22Rv1 (cell line): ENCODE measurements at regions not wholly inside any gene's neighbourhood (a gene's known extent, or its start where the extent isn't known, plus 50 kb on each side); places are given as distances from the start of the nearest gene placed in this dataset.

Experiments
- H3K27ac ChIP-seq: fragments of 450-650 bp; 2 replicates; pipeline ENCODE4 v1.5.1; 2017
- CTCF ChIP-seq: fragments of 450-650 bp; IDR thresholded peaks from 2 replicates; pipeline ENCODE4 v1.5.1; 2017; ENCODE audit warnings: mild to moderate bottlenecking
- ZFX ChIP-seq: fragments of 450-650 bp; IDR thresholded peaks from 2 replicates; pipeline ENCODE4 v1.6.1; 2017; ENCODE audit warnings: antibody characterized with exemption, borderline replicate concordance

- no peak for TF ChIP-seq ZFX
- TF ChIP-seq CTCF, result no peak
- H3K27ac ChIP-seq, result no peak overlapping the region
Observed at GRCh38 chr13:104483631-104484030, 1417.4 kb upstream of the SLC10A2 start.

GRCh38 chr13:104477261-104477660, 1411.0 kb upstream of the SLC10A2 start:
- H3K27ac ChIP-seq, result no peak overlapping the region
- no peak for TF ChIP-seq ZFX
- no peak for TF ChIP-seq CTCF

- TF ChIP-seq ZFX, result no peak
- TF ChIP-seq CTCF, result no peak
- H3K27ac ChIP-seq, result no peak overlapping the region
Observed at GRCh38 chr13:104473936-104474335, 1407.7 kb upstream of the SLC10A2 start.

- no peak for TF ChIP-seq ZFX
- no peak for TF ChIP-seq CTCF
- no peak overlapping the region for H3K27ac ChIP-seq
Observed at GRCh38 chr13:104466016-104466415, 1399.8 kb upstream of the SLC10A2 start.

- no peak overlapping the region for H3K27ac ChIP-seq
- no peak for TF ChIP-seq ZFX
- TF ChIP-seq CTCF, result no peak
Observed at GRCh38 chr13:104461049-104461448, 1394.8 kb upstream of the SLC10A2 start.

GRCh38 chr13:104460554-104460953, 1394.3 kb upstream of the SLC10A2 start:
- no peak overlapping the region for H3K27ac ChIP-seq
- no peak for TF ChIP-seq ZFX
- TF ChIP-seq CTCF, result no peak

GRCh38 chr13:104450006-104450405, 1383.8 kb upstream of the SLC10A2 start:
- TF ChIP-seq ZFX (no peak), CTCF (no peak)
- no peak overlapping the region for H3K27ac ChIP-seq
